HG03520 (cell line): ENCODE measurements at regions not wholly inside any gene's neighbourhood (a gene's known extent, or its start where the extent isn't known, plus 50 kb on each side); places are given as distances from the start of the nearest gene placed in this dataset.
"Not testable (repeated sequence)": the region's sequence is repeated elsewhere in the genome, so short reads cannot be mapped to it uniquely, and the experiment has no call there.

ENCODE experiments used
- ATAC-seq: cut with Tn5 transposase; IDR thresholded peaks from one replicate; pipeline ENCODE4 v1.9.1; 2021; ENCODE audit warnings: mild to moderate bottlenecking, moderate library complexity; ENCODE audit not compliant: unreplicated experiment

DNA sequence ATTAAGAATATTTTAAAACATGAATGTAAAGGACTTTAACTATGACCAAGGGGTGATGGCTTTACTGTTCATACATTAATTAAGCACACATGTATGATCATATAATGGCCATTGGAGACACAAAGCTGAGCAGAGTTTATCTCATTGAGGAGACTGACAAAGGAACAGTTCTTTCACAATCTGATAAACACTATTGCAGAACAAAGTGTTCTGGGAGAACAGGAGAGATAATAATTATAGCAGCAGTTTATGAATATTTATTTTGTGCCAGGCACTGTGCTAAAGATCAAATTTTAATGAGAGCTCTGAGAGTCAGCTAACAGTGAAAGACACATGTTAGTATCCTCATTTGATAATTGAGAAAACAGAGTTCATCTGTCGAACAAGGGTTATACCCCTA lies 242.4 kb upstream of the NR3C2 start:
- ATAC-seq = no peak

DNA sequence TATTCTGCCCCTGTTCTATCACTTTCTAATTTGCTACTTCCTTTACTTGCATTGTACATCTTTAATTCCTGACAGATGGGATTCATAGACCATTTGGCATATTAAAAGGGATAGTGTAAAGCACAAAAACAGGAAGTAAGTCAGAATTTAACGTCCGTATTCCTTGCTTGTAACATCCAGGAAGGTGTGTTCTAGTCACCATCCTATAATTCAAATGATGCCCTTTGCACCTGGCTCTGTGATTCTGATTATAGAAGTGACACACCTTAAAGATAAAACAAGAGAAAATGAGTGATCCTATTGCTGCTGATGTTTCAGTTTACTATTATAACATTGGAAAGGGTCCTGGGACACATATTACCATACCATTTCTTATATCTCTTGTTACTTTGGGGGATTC lies 238.7 kb upstream of the NR3C2 start:
- no peak for ATAC-seq

DNA sequence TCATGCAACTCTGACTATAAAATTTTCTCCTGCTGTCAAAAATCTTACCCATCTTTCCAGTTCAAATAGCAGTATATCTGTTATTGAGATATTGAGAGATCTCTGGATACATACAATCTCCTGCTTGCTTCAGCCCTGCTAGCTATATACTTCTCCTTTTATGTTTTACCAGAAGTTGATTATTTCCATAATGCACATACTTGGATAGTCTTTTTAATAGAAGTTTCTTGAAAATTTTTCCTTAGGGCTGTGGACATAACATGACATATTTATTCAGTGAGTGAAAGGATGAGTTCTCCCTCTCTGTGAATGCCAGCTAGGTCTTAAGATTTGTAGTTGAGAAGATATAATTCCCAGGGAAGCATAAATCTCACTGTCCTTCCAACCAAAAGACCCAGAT lies 234.1 kb upstream of the NR3C2 start:
- ATAC-seq = no peak

DNA sequence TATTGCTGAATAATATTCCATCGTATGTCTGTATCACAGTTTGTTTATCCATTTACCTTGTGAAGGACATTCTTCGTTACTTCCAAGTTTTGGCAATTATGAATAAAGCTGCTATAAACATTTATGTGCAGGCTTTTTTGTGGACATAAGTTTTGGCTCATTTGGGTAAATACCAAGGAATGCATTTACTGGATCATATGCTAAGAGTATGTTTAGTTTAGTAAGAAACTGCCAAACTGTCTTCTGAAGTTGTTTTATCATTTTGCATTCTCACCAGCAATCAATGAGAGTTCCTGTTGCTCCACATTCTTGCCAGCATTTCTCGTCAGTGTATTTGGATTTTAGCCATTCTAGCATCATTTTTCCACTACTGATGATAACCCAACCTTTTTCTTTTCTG lies 232.7 kb upstream of the NR3C2 start:
- no peak for ATAC-seq

DNA sequence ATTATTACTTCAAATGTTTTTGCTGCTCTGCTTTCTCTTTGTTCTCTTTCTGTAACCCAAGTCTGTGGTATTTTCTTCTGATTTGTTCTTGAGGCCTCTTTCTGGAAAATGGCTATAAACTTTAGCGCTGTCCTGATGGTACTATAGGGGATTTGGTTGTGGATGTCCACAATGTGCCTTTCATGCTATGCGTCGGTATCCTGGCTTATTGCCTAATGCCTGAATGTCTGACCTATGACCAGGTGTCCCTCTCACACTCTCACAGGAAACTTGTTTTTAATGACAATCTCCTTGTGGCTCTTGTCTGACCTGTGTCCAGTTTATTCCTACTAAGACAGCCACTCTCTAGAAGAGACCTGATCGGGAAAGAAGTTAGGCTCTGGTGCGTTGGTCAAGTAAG lies 222.4 kb upstream of the NR3C2 start:
- ATAC-seq = no peak

DNA sequence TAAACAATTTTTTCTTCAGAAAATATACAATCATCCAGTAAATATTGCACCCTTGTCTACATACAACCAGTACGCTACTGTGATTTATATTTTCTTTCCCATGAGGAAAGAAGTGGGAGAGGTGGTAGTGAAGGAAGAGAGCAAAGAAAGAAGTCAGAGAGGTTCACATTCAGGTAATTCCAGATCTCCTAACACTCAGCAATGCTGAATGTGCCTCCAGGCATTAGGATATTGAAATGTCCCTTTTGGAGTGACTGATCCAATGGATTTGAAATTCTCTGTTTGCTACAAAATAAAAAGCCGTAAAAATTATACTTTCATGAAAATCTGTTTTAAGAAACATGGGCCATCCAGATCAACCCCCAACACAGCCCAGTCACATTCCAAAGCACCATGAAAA lies 211.9 kb upstream of the NR3C2 start:
- no peak for ATAC-seq

DNA sequence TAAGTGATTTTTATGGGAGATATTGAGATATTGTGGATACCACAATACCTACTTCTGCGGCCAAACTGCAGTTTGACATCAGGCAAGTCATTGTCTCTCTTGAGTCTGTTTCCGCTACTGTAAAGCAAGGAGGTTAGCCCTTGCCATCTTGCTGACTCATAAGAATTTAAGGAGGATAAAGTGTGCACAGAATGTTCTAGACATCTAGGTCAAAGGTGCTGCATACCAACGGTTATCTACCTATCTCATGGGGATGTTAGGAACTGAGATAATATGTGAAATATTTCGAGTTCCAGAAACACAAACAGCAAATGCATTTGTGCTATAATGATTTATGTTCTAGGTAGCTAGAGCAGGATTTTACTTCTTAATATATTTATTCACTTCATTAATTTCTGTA lies 211.5 kb upstream of the NR3C2 start:
- ATAC-seq = no peak

DNA sequence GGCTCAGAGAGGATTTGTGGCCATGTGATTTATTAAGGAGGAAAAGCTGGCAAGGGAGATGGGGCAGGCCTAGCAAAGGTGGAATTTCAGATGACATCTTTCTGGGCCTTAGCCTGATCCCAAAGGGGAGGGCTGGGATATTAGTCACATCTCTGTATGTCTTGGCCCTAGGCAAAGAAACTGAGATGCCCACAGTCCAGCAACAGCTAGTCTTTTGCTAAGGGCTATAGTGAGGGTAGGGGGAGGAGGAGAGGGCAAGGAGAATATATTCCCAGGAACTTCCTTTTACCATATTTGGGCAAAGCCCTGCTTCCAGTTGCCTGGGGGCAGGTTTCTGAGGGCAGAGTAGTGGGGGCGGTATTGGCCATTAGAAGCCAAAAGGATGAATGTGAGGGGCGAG lies 209.8 kb upstream of the NR3C2 start:
- ATAC-seq = no peak

DNA sequence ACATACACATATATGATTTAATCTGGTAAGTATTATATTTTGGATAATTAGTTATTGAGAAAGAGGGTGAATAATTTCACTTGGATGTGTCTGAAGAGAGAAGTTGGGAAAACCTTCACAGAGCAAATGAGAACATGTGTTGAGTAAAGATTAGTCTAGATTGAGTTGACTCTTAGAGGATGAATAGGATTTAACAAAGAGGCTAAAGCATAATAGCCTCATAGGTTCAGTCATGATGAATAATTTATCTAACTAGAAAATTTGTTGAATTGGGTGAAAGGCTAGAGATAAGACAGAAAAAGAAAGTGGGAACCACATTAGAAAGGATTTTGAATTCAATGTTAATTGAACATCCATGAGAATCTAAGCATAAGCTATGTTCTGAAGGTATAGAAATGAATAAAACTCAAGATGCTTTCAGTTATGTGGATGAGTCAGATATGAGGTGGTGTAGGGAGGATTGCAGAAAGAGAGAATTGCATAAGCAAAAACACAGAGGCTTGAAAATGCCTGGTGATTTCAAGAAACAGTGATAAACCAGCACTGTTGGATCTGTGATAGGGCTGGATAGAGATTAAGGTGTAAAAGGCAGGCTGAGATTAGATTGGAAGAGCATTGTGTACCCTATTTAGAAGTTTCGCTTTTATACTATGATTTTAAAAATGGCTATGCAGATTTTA lies 207.6 kb upstream of the NR3C2 start:
- ATAC-seq = no peak

DNA sequence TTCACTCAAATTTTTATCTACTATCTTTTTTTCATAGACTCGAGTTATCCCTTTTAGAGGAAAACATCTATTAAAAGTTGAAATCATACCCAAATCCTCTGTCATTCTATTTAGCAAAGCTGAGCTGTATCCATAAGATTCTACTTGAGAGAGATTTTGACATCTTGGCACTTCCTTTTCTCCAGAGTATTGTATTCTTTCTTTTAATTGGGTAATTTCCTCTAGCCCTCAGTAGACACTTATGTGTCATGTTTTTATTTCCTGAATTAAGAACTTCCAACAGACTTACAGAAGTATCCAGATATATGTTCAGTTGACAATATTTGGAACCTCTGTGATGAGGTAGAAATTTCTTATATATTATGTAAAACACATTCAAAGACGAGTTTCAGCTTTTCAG lies 201.6 kb upstream of the NR3C2 start:
- no peak for ATAC-seq

DNA sequence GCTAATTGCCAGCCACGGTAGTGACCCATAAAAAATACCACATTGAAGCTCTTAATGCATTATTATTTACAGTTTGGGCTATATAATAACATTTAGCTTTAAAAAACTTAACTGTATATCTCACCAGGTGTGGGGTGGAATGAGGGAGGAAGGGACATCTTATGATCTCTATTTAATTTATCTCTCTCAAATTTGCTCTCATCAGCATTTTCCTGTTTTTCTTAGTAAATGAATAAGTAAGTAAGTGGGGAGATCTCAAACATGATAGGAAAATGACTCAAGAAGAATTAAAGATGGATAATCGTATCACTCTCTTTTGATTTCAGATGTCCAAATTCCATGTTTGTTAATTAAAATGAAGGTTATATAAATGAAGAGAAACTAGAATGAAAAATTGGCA lies 200.7 kb upstream of the NR3C2 start:
- ATAC-seq = no peak

DNA sequence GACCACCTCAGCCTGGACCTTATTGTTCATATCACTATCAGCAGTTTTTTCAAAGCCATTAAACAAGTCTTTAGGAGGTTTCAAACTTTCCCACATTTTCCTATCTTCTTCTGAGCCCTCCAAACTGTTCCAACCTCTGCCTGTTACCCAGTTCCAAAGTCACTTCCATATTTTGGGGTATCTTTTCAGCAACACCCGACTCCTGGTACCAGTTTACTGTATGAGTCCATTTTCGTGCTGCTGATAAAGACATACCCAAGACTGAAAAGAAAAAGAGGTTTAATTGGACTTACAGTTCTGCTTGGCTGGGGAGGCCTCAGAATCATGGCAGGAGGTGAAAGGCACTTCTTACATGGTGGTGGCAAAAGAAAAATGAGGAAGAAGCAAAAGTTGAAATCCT lies 195.9 kb upstream of the NR3C2 start:
- ATAC-seq = not testable (repeated sequence)

DNA sequence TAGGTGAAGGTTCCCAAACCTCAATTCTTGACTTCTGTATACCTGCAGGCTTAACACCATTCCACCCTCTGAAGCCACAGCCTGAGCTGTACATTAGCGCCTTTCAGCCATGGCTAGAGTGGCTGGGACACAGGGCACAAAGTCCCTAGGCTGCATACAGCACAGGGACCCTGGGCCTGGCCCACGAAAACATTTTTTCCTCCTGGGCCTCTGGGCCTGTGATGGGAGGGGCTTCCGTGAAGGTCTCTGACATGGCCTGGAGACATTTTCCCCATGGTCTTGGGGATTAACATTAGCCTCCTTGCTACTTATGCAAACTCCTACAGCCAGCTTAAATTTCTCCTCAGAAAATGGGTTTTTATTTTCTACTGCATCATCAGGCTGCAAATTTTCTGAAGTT lies 195.2 kb upstream of the NR3C2 start:
- ATAC-seq = not testable (repeated sequence)

DNA sequence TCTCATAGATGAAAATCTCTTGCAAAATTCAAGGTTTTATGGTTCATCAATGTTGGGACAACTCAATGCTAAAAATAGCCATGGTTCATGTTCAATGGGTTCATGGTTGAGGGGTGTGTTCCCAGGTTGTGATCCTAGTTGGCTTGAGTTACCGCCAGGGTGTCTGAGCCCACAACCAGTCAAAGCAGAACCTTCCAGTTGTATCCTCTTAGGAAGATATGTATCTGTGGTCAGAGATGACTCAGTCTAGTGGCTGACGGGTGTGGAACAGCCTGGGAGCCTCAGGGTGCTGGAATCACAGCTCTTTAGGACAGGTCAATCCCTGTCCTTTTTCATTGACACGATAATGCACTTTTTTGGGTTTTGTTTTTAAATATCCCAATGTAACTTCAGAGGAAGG lies 192.3 kb upstream of the NR3C2 start:
- no peak for ATAC-seq

DNA sequence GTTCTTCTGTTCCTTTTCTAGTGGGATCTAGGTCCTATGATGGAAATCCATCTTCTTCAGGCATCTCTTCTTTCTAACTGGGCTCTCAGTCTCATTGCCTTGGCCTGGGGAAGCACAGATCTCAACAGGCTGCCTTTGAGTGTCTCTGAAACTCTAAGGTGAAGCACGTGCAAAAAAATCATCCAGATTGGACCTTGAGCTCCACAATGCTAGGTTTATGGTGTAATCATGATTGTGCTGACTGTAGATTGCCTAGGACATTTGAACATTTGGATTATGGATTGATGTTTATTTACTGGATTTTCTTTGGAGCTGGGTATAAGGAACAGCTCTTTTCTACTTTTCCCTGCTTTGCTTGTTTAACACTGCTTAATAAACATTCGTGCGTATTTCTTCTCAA lies 191.5 kb upstream of the NR3C2 start:
- ATAC-seq = no peak

DNA sequence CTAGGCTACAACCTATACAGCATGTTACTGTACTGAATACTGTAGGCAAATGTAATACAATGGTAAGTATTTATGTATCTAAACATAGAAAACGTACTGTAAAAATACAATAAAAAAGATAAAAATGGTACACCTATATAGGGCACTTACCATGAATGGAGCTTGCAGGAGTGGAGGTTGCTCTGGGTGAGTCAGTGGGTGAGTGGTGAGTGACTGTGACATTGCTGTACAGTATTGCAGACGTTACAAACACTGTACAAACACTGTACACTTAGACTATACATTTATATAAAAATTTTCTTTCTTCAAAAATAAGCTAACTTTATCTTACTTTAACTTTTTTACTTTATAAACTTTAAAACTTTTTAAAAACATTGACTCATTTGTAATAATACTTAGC lies 190.3 kb upstream of the NR3C2 start:
- ATAC-seq = no peak

DNA sequence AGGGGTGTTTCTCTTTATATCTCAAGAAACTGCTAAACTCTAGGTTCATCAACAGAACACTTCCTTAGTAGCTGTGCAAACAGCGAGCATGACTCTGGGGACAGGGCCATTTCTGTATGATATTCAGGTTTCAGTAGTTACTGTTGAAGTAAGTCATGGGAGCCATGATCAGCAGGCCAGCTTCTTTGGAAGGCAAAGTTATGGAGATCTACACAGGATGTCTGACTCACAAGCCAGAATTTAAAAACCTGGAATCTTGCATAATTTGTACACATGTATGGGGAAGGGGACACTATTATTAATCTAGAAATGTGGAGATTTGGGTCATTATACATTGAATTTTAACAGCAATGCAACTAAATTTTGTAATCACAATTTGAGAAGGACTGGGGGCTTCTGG lies 187.8 kb upstream of the NR3C2 start:
- ATAC-seq = no peak

DNA sequence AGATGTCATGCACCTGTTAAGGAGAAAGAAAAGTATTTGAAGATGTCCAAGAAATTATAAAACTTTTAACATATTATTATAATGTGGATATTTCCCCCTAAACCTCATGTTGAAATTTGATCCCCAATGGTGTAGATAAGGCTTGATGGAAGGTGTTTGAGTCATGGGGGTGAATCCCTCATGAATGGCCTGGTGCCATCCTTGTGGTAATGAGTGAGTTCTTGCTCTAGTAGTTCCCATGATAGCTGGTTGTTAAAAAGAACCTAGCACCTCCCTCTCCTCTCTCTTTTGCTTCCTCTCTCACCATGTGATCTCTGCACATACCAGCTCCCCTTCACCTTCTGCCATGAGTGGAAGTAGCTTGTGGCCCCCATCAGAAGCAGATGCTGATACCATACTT lies 176.6 kb upstream of the NR3C2 start:
- ATAC-seq = no peak

DNA sequence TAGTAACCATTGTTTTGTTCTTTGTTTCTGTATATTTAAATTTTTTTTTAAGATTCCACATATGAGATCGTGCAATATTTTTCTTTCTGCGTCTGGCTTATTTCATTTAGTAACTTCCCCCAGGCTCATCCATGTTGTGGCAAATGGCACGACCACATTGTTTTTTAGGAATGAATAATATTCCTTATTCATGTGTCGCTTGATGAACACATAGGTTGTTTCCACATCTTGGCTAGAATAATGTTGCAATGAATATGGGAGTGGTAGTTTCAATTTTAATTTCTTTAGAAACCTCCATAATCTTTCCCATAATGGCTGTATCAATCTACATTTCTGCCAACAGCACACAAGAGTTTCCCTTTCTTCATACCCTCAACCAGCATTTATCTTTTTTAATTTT lies 166.8 kb upstream of the NR3C2 start:
- ATAC-seq = no peak

DNA sequence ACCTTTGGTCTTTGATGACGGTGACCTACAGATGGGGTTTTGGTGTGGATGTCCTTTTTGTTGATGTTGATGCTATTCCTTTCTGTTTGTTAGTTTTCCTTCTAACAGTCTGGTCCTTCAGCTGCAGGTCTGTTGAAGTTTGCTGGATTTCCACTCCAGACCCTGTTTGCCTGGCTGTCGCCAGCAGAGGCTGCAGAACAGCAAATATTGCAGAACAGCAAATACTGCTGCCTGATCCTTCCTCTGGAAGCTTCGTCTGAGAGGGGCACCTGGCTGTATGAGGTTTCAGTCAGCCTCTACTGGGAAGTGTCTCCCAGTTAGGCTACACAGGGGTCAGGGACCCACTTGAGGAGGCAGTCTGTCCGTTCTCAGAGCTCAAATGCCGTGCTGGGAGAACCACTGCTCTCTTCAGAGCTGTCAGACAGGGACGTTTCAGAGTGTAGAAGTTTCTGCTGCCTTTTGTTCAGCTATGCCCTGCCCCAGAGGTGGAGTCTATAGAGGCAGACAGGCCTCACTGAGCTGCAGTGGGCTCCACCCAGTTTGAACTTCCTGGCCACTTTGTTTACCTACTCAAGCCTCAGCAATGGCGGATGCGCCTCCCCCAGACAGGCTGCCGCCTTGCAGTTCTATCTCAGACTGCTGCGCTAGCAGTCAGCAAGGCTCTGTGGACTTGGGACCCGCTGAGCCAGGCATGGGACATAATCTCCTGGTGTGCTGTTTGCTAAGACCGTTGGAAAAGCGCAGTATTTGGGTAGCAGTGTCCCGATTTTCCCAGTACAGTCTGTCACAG lies 156.4 kb upstream of the NR3C2 start:
- not testable (repeated sequence) for ATAC-seq

DNA sequence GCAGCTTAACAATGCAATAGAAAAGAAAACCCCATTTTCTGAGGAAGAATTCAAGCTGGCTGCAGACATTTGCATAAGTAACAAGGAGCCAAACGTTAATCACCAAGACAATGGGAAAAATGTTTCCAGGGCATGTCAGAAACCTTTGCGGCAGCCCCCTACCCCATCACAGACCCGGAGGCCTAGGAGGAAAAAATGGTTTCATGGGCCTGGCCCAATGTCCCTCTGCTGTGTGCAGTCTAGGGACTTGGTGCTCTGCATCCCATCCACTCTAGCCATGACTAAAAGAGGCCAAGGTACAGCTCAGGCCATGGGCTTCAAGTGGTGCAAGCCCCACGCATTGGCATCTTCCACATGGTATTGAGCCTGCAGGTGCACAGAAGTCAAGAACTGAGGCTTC lies 147.0 kb upstream of the NR3C2 start:
- ATAC-seq = no peak

DNA sequence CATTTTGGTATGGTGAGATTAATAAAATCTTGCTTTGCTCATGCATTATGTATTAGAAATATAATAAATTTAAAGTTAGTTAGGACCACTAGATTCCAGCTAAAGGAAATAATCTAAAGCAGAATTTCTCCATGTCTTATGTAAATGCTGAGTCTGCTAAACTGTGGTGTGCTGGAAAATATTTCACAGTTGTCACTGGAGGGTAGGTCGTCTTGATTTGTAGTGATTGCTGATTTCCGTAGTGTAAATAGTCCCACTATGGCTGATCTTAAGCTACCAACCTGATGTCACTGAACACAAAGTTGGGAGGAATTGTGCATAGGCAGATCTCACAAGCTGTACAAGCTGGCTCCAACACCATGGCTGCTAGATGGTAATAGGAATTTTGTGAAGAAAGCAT lies 133.4 kb upstream of the NR3C2 start:
- no peak for ATAC-seq

DNA sequence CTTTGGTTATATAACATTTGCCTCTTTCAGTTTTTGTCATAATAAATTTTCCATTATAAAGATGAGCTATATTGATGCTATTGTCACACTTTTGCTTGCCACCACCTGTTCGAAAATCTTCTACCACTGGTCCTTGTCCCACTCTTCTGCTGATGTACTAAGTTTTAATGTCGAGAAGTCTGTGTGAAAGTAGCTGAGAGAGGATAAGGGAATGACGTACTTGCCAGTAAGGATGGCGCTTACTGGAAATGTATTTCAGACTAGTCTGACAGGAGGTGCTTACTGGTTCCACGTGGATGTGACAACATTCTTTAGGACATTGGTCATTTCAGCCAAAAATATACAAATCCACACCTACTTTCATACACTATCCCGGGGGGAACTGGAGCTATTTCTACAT lies 132.7 kb upstream of the NR3C2 start:
- no peak for ATAC-seq
